ACC112 (cell line): ENCODE measurements at regions not wholly inside any gene's neighbourhood (a gene's known extent, or its start where the extent isn't known, plus 50 kb on each side); places are given as distances from the start of the nearest gene placed in this dataset.
"Not testable (repeated sequence)": the region's sequence is repeated elsewhere in the genome, so short reads cannot be mapped to it uniquely, and the experiment has no call there.

Source experiments
- H2AFZ ChIP-seq: fragments of 200-600 bp; sonication (generic); one replicate; pipeline ENCODE4 v1.6.0; 2017; ENCODE audit warnings: antibody characterized with exemption, low read length; ENCODE audit not compliant: unreplicated experiment
- H3K27ac ChIP-seq: fragments of 200-600 bp; sonication (generic); 2 replicates; pipeline ENCODE4 v1.5.1; 2014; ENCODE audit warnings: low read depth, mild to moderate bottlenecking, antibody characterized with exemption, low read length, moderate library complexity
- H3K27me3 ChIP-seq: fragments of 200-600 bp; sonication (generic); 2 replicates; pipeline ENCODE4 v1.6.1; 2014; ENCODE audit warnings: mild to moderate bottlenecking, antibody characterized with exemption, low read length, moderate library complexity, mixed read lengths; ENCODE audit not compliant: insufficient read depth
- H3K36me3 ChIP-seq: fragments of 200-600 bp; sonication (generic); 2 replicates; pipeline ENCODE4 v1.6.1; 2016; ENCODE audit warnings: mild to moderate bottlenecking, antibody characterized with exemption, low read length, moderate library complexity, mixed read lengths; ENCODE audit not compliant: insufficient read depth
- H3K4me1 ChIP-seq: fragments of 200-600 bp; sonication (generic); one replicate; pipeline ENCODE4 v1.6.1; 2016; ENCODE audit warnings: low read length, mixed read lengths; ENCODE audit not compliant: insufficient read depth, unreplicated experiment, control insufficient read depth
- H3K4me3 ChIP-seq: fragments of 200-600 bp; sonication (generic); 2 replicates; pipeline ENCODE4 v1.5.1; 2014; ENCODE audit warnings: mild to moderate bottlenecking, low read depth, low read length
- H3K79me2 ChIP-seq: fragments of 200-600 bp; sonication (generic); one replicate; pipeline ENCODE4 v1.6.0; 2016; ENCODE audit warnings: low read length; ENCODE audit not compliant: control insufficient read depth, unreplicated experiment, insufficient read depth

GRCh38 chr7:118945911-118946682 lies 721.6 kb downstream of the ANKRD7 start:
- no peaks in the 10 kb centered on the region for H3K27me3 ChIP-seq
- H3K4me3 ChIP-seq: no peak overlapping the region
- no peaks in the 10 kb centered on the region for H3K79me2 ChIP-seq
- H3K4me1 ChIP-seq: no peaks in the 10 kb centered on the region
- no peak overlapping the region for H3K27ac ChIP-seq
- H2AFZ ChIP-seq: no peak overlapping the region
- H3K36me3 ChIP-seq: no peaks in the 10 kb centered on the region

- Histone ChIP-seq H3K27ac (no peak overlapping the region), H3K4me3 (no peak overlapping the region), H3K27me3 (no peaks in the 10 kb centered on the region), H3K79me2 (no peaks in the 10 kb centered on the region), H3K36me3 (no peaks in the 10 kb centered on the region), H3K4me1 (no peaks in the 10 kb centered on the region), H2AFZ (no peak overlapping the region)
Measured at GRCh38 chr7:118948508-118948907, 724.0 kb downstream of the ANKRD7 start.

- Histone ChIP-seq H3K36me3 (no peaks in the 10 kb centered on the region), H3K27me3 (no peaks in the 10 kb centered on the region), H3K79me2 (no peaks in the 10 kb centered on the region), H2AFZ (no peak overlapping the region), H3K4me3 (no peak overlapping the region), H3K4me1 (no peaks in the 10 kb centered on the region), H3K27ac (no peak overlapping the region)
Measured at GRCh38 chr7:118949031-118949430, 724.5 kb downstream of the ANKRD7 start.

- not testable (repeated sequence) for H3K4me3 ChIP-seq, H3K27me3 ChIP-seq, H3K27ac ChIP-seq, H3K36me3 ChIP-seq, H2AFZ ChIP-seq, H3K79me2 ChIP-seq, H3K4me1 ChIP-seq
Measured at GRCh38 chr7:118956285-118956684, 731.8 kb downstream of the ANKRD7 start.

- Histone ChIP-seq H3K4me1 (no peaks in the 10 kb centered on the region), H2AFZ (no peak overlapping the region), H3K27me3 (no peaks in the 10 kb centered on the region), H3K36me3 (no peaks in the 10 kb centered on the region), H3K4me3 (no peak overlapping the region), H3K27ac (no peak overlapping the region), H3K79me2 (no peaks in the 10 kb centered on the region)
Measured at GRCh38 chr7:118969370-118969769, 744.9 kb downstream of the ANKRD7 start.

GRCh38 chr7:118971706-118972105 lies 747.2 kb downstream of the ANKRD7 start:
- H3K4me1 ChIP-seq: no peaks in the 10 kb centered on the region
- H3K27ac ChIP-seq: no peak overlapping the region
- H3K79me2 ChIP-seq: no peaks in the 10 kb centered on the region
- H2AFZ ChIP-seq: no peak overlapping the region
- no peaks in the 10 kb centered on the region for H3K27me3 ChIP-seq
- H3K36me3 ChIP-seq: no peaks in the 10 kb centered on the region
- H3K4me3 ChIP-seq: no peak overlapping the region

- no peaks in the 10 kb centered on the region for H3K79me2 ChIP-seq
- H3K36me3 ChIP-seq: no peaks in the 10 kb centered on the region
- H3K27me3 ChIP-seq: no peaks in the 10 kb centered on the region
- H2AFZ ChIP-seq: no peak overlapping the region
- no peaks in the 10 kb centered on the region for H3K4me1 ChIP-seq
- H3K27ac ChIP-seq: no peak overlapping the region
- H3K4me3 ChIP-seq: no peak overlapping the region
Measured at GRCh38 chr7:118974836-118975235, 750.3 kb downstream of the ANKRD7 start.

- Histone ChIP-seq H3K79me2 (no peaks in the 10 kb centered on the region), H3K27me3 (no peaks in the 10 kb centered on the region), H3K36me3 (no peaks in the 10 kb centered on the region), H2AFZ (no peak overlapping the region), H3K4me1 (no peaks in the 10 kb centered on the region), H3K4me3 (no peak overlapping the region), H3K27ac (no peak overlapping the region)
Measured at GRCh38 chr7:118995350-118995749, 770.8 kb downstream of the ANKRD7 start.

- H3K4me1 ChIP-seq: no peaks in the 10 kb centered on the region
- H3K79me2 ChIP-seq: no peaks in the 10 kb centered on the region
- H3K27me3 ChIP-seq: no peaks in the 10 kb centered on the region
- no peaks in the 10 kb centered on the region for H3K36me3 ChIP-seq
- no peak overlapping the region for H2AFZ ChIP-seq
- no peak overlapping the region for H3K4me3 ChIP-seq
- no peak overlapping the region for H3K27ac ChIP-seq
Measured at GRCh38 chr7:119007236-119007635, 782.7 kb downstream of the ANKRD7 start.

GRCh38 chr7:119010635-119011034 lies 786.1 kb downstream of the ANKRD7 start:
- no peaks in the 10 kb centered on the region for H3K27me3 ChIP-seq
- H2AFZ ChIP-seq: no peak overlapping the region
- H3K4me1 ChIP-seq: no peaks in the 10 kb centered on the region
- no peaks in the 10 kb centered on the region for H3K36me3 ChIP-seq
- H3K79me2 ChIP-seq: no peaks in the 10 kb centered on the region
- H3K4me3 ChIP-seq: no peak overlapping the region
- no peak overlapping the region for H3K27ac ChIP-seq

GRCh38 chr7:119026391-119026790 lies 801.9 kb downstream of the ANKRD7 start:
- no peak overlapping the region for H3K4me3 ChIP-seq
- H3K4me1 ChIP-seq: no peaks in the 10 kb centered on the region
- no peaks in the 10 kb centered on the region for H3K36me3 ChIP-seq
- H3K79me2 ChIP-seq: no peaks in the 10 kb centered on the region
- no peaks in the 10 kb centered on the region for H3K27me3 ChIP-seq
- H2AFZ ChIP-seq: no peak overlapping the region
- no peak overlapping the region for H3K27ac ChIP-seq
